OCI-LY1 (cell line): ENCODE measurements at regions not wholly inside any gene's neighbourhood (a gene's known extent, or its start where the extent isn't known, plus 50 kb on each side); places are given as distances from the start of the nearest gene placed in this dataset.

Experiments used
- H2AFZ ChIP-seq: fragments of 200-600 bp; sonication (generic), shearing (Covaris generic); 2 replicates; pipeline ENCODE4 v1.6.0; 2014; ENCODE audit warnings: antibody characterized with exemption, mild to moderate bottlenecking, low read length
- H3F3A ChIP-seq: fragments of 200-600 bp; sonication (generic), shearing (Covaris generic); 2 replicates; pipeline ENCODE4 v1.6.0; 2014; ENCODE audit warnings: mild to moderate bottlenecking, antibody characterized with exemption, low read length, moderate library complexity; ENCODE audit not compliant: insufficient read depth
- H3K27ac ChIP-seq: fragments of 200-600 bp; sonication (generic); 2 replicates; pipeline ENCODE4 v1.5.1; 2014; ENCODE audit warnings: low read length, mixed run types, mild to moderate bottlenecking, low read depth; ENCODE audit not compliant: poor library complexity, severe bottlenecking
- H3K27me3 ChIP-seq: fragments of 200-600 bp; sonication (generic); 2 replicates; pipeline ENCODE4 v1.6.0; 2014; ENCODE audit warnings: antibody characterized with exemption, mild to moderate bottlenecking, low read length, moderate library complexity; ENCODE audit not compliant: insufficient read depth
- H3K36me3 ChIP-seq: fragments of 200-600 bp; sonication (generic); 2 replicates; pipeline ENCODE4 v1.6.1; 2014; ENCODE audit warnings: mild to moderate bottlenecking, antibody characterized with exemption, low read length, moderate library complexity, mixed read lengths; ENCODE audit not compliant: insufficient read depth
- H3K4me1 ChIP-seq: fragments of 200-600 bp; sonication (generic); 2 replicates; pipeline ENCODE4 v1.5.1; 2014; ENCODE audit warnings: mild to moderate bottlenecking, low read length, moderate library complexity; ENCODE audit not compliant: insufficient read depth, severe bottlenecking
- H3K4me2 ChIP-seq: fragments of 200-600 bp; sonication (generic), shearing (Covaris generic); 2 replicates; pipeline ENCODE4 v1.6.1; 2014; ENCODE audit warnings: low read length
- H3K4me3 ChIP-seq: fragments of 200-600 bp; sonication (generic); 2 replicates; pipeline ENCODE4 v1.5.1; 2014; ENCODE audit warnings: low read length, low read depth, mild to moderate bottlenecking, mixed read lengths; ENCODE audit not compliant: poor library complexity, severe bottlenecking
- H3K79me2 ChIP-seq: fragments of 200-600 bp; shearing (Covaris generic); 2 replicates; pipeline ENCODE4 v1.6.1; 2016; ENCODE audit warnings: mixed run types, low read length, mixed read lengths; ENCODE audit not compliant: insufficient read depth
- H3K9ac ChIP-seq: fragments of 200-600 bp; sonication (generic), shearing (Covaris generic); 2 replicates; pipeline ENCODE4 v1.6.1; 2014; ENCODE audit warnings: mild to moderate bottlenecking, low read length, mixed read lengths
- H3K9me2 ChIP-seq: fragments of 200-600 bp; sonication (generic), shearing (Covaris generic); 2 replicates; pipeline ENCODE4 v1.6.1; 2014; ENCODE audit warnings: low read depth, mild to moderate bottlenecking, low read length, mixed read lengths
- H3K9me3 ChIP-seq: fragments of 200-600 bp; shearing (Covaris generic); 2 replicates; pipeline ENCODE4 v1.6.1; 2014; ENCODE audit warnings: low read length, mixed read lengths
- H4K20me1 ChIP-seq: fragments of 200-600 bp; sonication (generic), shearing (Covaris generic); 2 replicates; pipeline ENCODE4 v1.6.0; 2016; ENCODE audit warnings: mild to moderate bottlenecking, low read length; ENCODE audit not compliant: insufficient read depth
- CTCF ChIP-seq: fragments of 200-600 bp; sonication (generic), shearing (Covaris generic); IDR thresholded peaks from 2 replicates; pipeline ENCODE4 v1.5.1; 2017; ENCODE audit warnings: mild to moderate bottlenecking, antibody characterized with exemption, low read length, moderate library complexity, mixed read lengths
- EZH2 ChIP-seq: fragments of 200-600 bp; sonication (generic), shearing (Covaris generic); IDR thresholded peaks from 2 replicates; pipeline ENCODE4 v1.8.0; 2017; ENCODE audit warnings: borderline replicate concordance, mixed run types, mild to moderate bottlenecking, antibody characterized with exemption, low read length, moderate library complexity, mixed read lengths

GRCh38 chr17:31674717-31675349 is 184.2 kb downstream of the COPRS start:
- Histone ChIP-seq H3K27ac (no peak overlapping the region), H3K36me3 (no peaks in the 10 kb centered on the region), H3K27me3 (no peaks in the 10 kb centered on the region), H3K9me3 (no peaks in the 10 kb centered on the region), H3K9me2 (no peaks in the 10 kb centered on the region), H3K9ac (no peak overlapping the region), H3K4me1 (no peaks in the 10 kb centered on the region), H3K4me2 (no peak overlapping the region), H3K4me3 (no peak overlapping the region), H3K79me2 (no peaks in the 10 kb centered on the region), H4K20me1 (no peaks in the 10 kb centered on the region), H2AFZ (no peak overlapping the region), H3F3A (no peaks in the 10 kb centered on the region)
- no peak for TF ChIP-seq CTCF
- TF ChIP-seq EZH2 = no peak

- no peaks in the 10 kb centered on the region for H3K79me2 ChIP-seq
- H3K9me2 ChIP-seq = no peaks in the 10 kb centered on the region
- H3K4me2 ChIP-seq = no peak overlapping the region
- H3K9me3 ChIP-seq = no peaks in the 10 kb centered on the region
- H3K27ac ChIP-seq = no peak overlapping the region
- no peaks in the 10 kb centered on the region for H3K27me3 ChIP-seq
- H3K36me3 ChIP-seq = no peaks in the 10 kb centered on the region
- no peaks in the 10 kb centered on the region for H3K4me1 ChIP-seq
- H2AFZ ChIP-seq = no peak overlapping the region
- no peaks in the 10 kb centered on the region for H4K20me1 ChIP-seq
- H3K4me3 ChIP-seq = no peak overlapping the region
- TF ChIP-seq EZH2 = no peak
- no peak for TF ChIP-seq CTCF
- H3F3A ChIP-seq = no peaks in the 10 kb centered on the region
- no peak overlapping the region for H3K9ac ChIP-seq
Measured at GRCh38 chr17:31674305-31674704, 184.7 kb downstream of the COPRS start.

- Histone ChIP-seq H4K20me1 (no peaks in the 10 kb centered on the region), H3K9ac (no peak overlapping the region), H3K27ac (no peak overlapping the region), H3K4me1 (no peaks in the 10 kb centered on the region), H3K36me3 (no peaks in the 10 kb centered on the region), H3K79me2 (no peaks in the 10 kb centered on the region), H3F3A (no peaks in the 10 kb centered on the region), H2AFZ (no peak overlapping the region), H3K4me3 (no peak overlapping the region), H3K9me3 (no peaks in the 10 kb centered on the region), H3K9me2 (no peaks in the 10 kb centered on the region), H3K4me2 (no peak overlapping the region), H3K27me3 (no peaks in the 10 kb centered on the region)
- no peak for TF ChIP-seq EZH2
Measured at GRCh38 chr17:31673076-31673475, 186.0 kb downstream of the COPRS start.

- Histone ChIP-seq H3K4me2 (no peak overlapping the region), H2AFZ (no peak overlapping the region)
Measured at GRCh38 chr17:31672161-31672819, 186.8 kb downstream of the COPRS start.

More at GRCh38 chr17:31672161-31672819, 186.8 kb downstream of the COPRS start:
- Histone ChIP-seq H3K9ac (no peak overlapping the region), H3K79me2 (no peaks in the 10 kb centered on the region), H3K27ac (no peak overlapping the region), H4K20me1 (no peaks in the 10 kb centered on the region), H3K4me3 (no peak overlapping the region), H3K9me2 (no peaks in the 10 kb centered on the region), H3F3A (no peaks in the 10 kb centered on the region), H3K36me3 (no peaks in the 10 kb centered on the region), H3K9me3 (no peaks in the 10 kb centered on the region), H3K4me1 (no peaks in the 10 kb centered on the region), H3K27me3 (no peaks in the 10 kb centered on the region)
- TF ChIP-seq EZH2 = no peak
- no peak for TF ChIP-seq CTCF
